OCI-LY3 (cell line): ENCODE measurements at regions not wholly inside any gene's neighbourhood (a gene's known extent, or its start where the extent isn't known, plus 50 kb on each side); places are given as distances from the start of the nearest gene placed in this dataset.

ENCODE experiments used
- H2AFZ ChIP-seq: fragments of 200-600, 300-600 bp; shearing (Covaris generic); 2 replicates; pipeline ENCODE4 v1.6.0; 2014; ENCODE audit warnings: antibody characterized with exemption, low read depth, low read length
- H3K27ac ChIP-seq: fragments of 200-600, 300-600 bp; sonication (generic); 2 replicates; pipeline ENCODE4 v1.5.1; 2014; ENCODE audit warnings: mild to moderate bottlenecking, low read length, moderate library complexity, mixed read lengths
- H3K27me3 ChIP-seq: fragments of 200-600, 300-600 bp; sonication (generic); 2 replicates; pipeline ENCODE4 v1.6.1; 2014; ENCODE audit warnings: low read depth, low read length, mixed read lengths
- H3K36me3 ChIP-seq: fragments of 200-600, 300-600 bp; sonication (generic); replicated peaks from 2 replicates; pipeline ENCODE3; 2014; ENCODE audit warnings: low read depth, low read length, mixed read lengths
- H3K4me1 ChIP-seq: fragments of 300-600, 200-600 bp; sonication (generic); 2 replicates; pipeline ENCODE4 v1.6.1; 2014; ENCODE audit warnings: low read length, mixed read lengths
- H3K4me2 ChIP-seq: fragments of 200-600, 300-600 bp; sonication (generic); 2 replicates; pipeline ENCODE4 v1.6.1; 2014; ENCODE audit warnings: low read length, mixed read lengths
- H3K4me3 ChIP-seq: fragments of 300-600, 200-600 bp; sonication (generic); 2 replicates; pipeline ENCODE4 v1.5.1; 2014; ENCODE audit warnings: antibody characterized with exemption, mild to moderate bottlenecking, low read length, moderate library complexity
- H3K79me2 ChIP-seq: fragments of 300-600, 200-600 bp; shearing (Covaris generic); 2 replicates; pipeline ENCODE4 v1.6.1; 2014; ENCODE audit warnings: mild to moderate bottlenecking, low read length, mixed read lengths
- H3K9ac ChIP-seq: fragments of 300-600, 200-600 bp; shearing (Covaris generic); 2 replicates; pipeline ENCODE4 v1.6.0; 2014; ENCODE audit warnings: mild to moderate bottlenecking, low read length, moderate library complexity
- H3K9me3 ChIP-seq: fragments of 200-600, 300-600 bp; shearing (Covaris generic); 2 replicates; pipeline ENCODE4 v1.6.1; 2014; ENCODE audit warnings: low read length, mixed read lengths; ENCODE audit not compliant: insufficient read depth
- H4K20me1 ChIP-seq: fragments of 200-600, 300-600 bp; sonication (generic); 2 replicates; pipeline ENCODE4 v1.6.1; 2016; ENCODE audit warnings: low read length, mixed read lengths; ENCODE audit not compliant: insufficient read depth
- EZH2phosphoT487 ChIP-seq: fragments of 200-600 bp; shearing (Covaris generic); IDR thresholded peaks from 2 replicates; pipeline ENCODE4 v1.6.1; 2018; ENCODE audit warnings: antibody characterized with exemption, mixed run types, low read depth
- TF ChIP-seq, protein P1 (sequence below): fragments of 200-600, 300-600 bp; sonication (generic); IDR thresholded peaks from 2 replicates; pipeline ENCODE4 v1.5.1; 2014; ENCODE audit warnings: antibody characterized with exemption, low read length, low read depth

DNA sequence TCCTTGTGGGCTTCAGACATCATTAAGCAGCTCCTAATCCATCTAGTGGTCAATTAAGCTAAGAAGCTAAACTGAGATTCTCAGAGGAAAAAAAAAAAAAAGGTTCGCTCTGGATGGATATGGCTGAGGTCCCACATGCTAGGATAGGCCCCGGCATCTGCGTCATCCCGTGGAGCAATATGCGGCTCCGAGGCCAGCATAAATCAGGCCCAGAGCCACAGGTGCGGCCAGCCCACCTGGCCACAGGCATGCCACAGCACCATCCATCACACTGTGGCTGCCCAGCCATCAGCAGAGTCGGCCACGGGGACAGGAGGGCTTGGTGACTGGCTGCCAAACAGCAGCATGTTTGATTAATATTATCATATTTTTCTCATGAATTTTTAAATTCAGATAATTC, 106.9 kb upstream of the TIAM1 start:
- Histone ChIP-seq H3K27ac (no peak overlapping the region), H2AFZ (no peak overlapping the region), H3K36me3 (no peaks in the 10 kb centered on the region), H3K27me3 (peaks cover 2% of the 10 kb centered on the region; the same call in 1 of the 2 replicates), H3K4me2 (no peak overlapping the region), H3K79me2 (no peaks in the 10 kb centered on the region), H3K9me3 (no peaks in the 10 kb centered on the region), H3K4me3 (no peak overlapping the region), H3K9ac (no peak overlapping the region), H3K4me1 (no peaks in the 10 kb centered on the region), H4K20me1 (no peaks in the 10 kb centered on the region)
- TF ChIP-seq EZH2phosphoT487, result no peak
- TF ChIP-seq, protein P1, sequence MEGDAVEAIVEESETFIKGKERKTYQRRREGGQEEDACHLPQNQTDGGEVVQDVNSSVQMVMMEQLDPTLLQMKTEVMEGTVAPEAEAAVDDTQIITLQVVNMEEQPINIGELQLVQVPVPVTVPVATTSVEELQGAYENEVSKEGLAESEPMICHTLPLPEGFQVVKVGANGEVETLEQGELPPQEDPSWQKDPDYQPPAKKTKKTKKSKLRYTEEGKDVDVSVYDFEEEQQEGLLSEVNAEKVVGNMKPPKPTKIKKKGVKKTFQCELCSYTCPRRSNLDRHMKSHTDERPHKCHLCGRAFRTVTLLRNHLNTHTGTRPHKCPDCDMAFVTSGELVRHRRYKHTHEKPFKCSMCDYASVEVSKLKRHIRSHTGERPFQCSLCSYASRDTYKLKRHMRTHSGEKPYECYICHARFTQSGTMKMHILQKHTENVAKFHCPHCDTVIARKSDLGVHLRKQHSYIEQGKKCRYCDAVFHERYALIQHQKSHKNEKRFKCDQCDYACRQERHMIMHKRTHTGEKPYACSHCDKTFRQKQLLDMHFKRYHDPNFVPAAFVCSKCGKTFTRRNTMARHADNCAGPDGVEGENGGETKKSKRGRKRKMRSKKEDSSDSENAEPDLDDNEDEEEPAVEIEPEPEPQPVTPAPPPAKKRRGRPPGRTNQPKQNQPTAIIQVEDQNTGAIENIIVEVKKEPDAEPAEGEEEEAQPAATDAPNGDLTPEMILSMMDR, result no peak

DNA sequence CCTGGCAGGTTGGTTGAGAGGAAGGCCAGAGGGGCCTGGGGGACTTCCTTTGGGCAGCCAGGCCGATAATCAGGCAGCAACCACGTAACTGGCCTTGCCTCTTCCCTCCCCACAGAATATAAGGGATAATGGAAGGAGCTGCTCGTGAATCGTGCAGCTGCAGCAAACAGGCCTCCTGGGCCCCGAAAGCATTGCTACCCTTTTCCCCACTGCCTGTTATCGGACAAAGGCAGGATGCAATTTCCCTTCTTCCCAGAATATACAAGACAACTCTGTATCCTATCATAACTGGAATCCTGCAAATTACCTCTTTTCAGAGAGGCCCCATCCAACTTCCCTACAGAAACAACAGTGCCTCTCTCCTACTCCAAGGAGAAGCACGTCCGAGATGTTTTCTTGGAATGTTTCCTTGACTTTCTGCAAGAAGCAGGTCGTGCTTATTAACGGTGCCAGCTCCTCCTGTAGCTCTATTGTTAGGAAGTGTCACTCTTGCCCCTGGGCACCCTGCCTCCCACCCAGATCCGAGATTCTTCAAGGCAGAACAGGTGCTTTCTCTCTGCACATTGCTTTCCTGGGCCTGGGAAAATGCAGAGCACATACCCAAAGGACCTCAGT, 106.0 kb upstream of the TIAM1 start:
- no peak overlapping the region for H3K9ac ChIP-seq
- no peak overlapping the region for H3K4me2 ChIP-seq
- H3K27me3 ChIP-seq, result no peaks in the 10 kb centered on the region
- TF ChIP-seq, protein P1, result no peak
- no peak for TF ChIP-seq EZH2phosphoT487
- no peaks in the 10 kb centered on the region for H3K9me3 ChIP-seq
- no peak overlapping the region for H3K27ac ChIP-seq
- no peaks in the 10 kb centered on the region for H3K4me1 ChIP-seq
- no peaks in the 10 kb centered on the region for H3K79me2 ChIP-seq
- H4K20me1 ChIP-seq, result no peaks in the 10 kb centered on the region
- no peaks in the 10 kb centered on the region for H3K36me3 ChIP-seq
- no peak overlapping the region for H3K4me3 ChIP-seq
- no peak overlapping the region for H2AFZ ChIP-seq

- no peak overlapping the region for H2AFZ ChIP-seq
- H4K20me1 ChIP-seq, result no peaks in the 10 kb centered on the region
- no peak overlapping the region for H3K27ac ChIP-seq
- H3K36me3 ChIP-seq, result no peaks in the 10 kb centered on the region
- no peaks in the 10 kb centered on the region for H3K9me3 ChIP-seq
- TF ChIP-seq, protein P1, result no peak
- no peak for TF ChIP-seq EZH2phosphoT487
- no peak overlapping the region for H3K4me3 ChIP-seq
- no peaks in the 10 kb centered on the region for H3K27me3 ChIP-seq
- H3K79me2 ChIP-seq, result no peaks in the 10 kb centered on the region
- H3K9ac ChIP-seq, result no peak overlapping the region
- no peaks in the 10 kb centered on the region for H3K4me1 ChIP-seq
- H3K4me2 ChIP-seq, result no peak overlapping the region
Observed at GRCh38 chr21:31448496-31448895, 104.4 kb upstream of the TIAM1 start.

- no peak for TF ChIP-seq EZH2phosphoT487
- TF ChIP-seq, protein P1, result no peak
- H3K79me2 ChIP-seq, result no peaks in the 10 kb centered on the region
- no peak overlapping the region for H3K27ac ChIP-seq
Observed at GRCh38 chr21:31447505-31447904, 103.4 kb upstream of the TIAM1 start.

More at GRCh38 chr21:31447505-31447904, 103.4 kb upstream of the TIAM1 start:
- Histone ChIP-seq H3K27me3 (no peaks in the 10 kb centered on the region), H4K20me1 (no peaks in the 10 kb centered on the region), H3K4me2 (no peak overlapping the region), H3K4me3 (no peak overlapping the region), H3K4me1 (no peaks in the 10 kb centered on the region), H3K36me3 (no peaks in the 10 kb centered on the region), H3K9ac (no peak overlapping the region), H3K9me3 (no peaks in the 10 kb centered on the region), H2AFZ (no peak overlapping the region)
